Right cardiac atrium (tissue), 5 donors: ENCODE measurements at regions not wholly inside any gene's neighbourhood (a gene's known extent, or its start where the extent isn't known, plus 50 kb on each side); places are given as distances from the start of the nearest gene placed in this dataset.

Experiments used
- ATAC-seq, 2 donors: fragments of 200-7000 bp; cut with Tn5 transposase; one replicate each; pipeline versions ENCODE4 v1.8.0 to v1.9.1; 2020; ENCODE audit warnings: moderate library complexity in 2 of 2, mild to moderate bottlenecking in 1 of 2
- DNase-seq, 3 donors: peaks; one replicate each; pipeline ENCODE4 v3.0.0-alpha.2; 2020
- H3K27ac ChIP-seq: one replicate; pipeline ENCODE4 v1.5.1; 2013; ENCODE audit warnings: mild to moderate bottlenecking, low read length, control low read depth, moderate library complexity
- H3K27me3 ChIP-seq: one replicate; pipeline ENCODE4 v1.6.1; 2013; ENCODE audit not compliant: control insufficient read depth, insufficient read depth
- H3K4me1 ChIP-seq: one replicate; pipeline ENCODE4 v1.6.1; 2013; ENCODE audit warnings: low read length; ENCODE audit not compliant: control insufficient read depth, insufficient read depth
- H3K4me3 ChIP-seq: one replicate; pipeline ENCODE4 v1.5.1; 2013; ENCODE audit warnings: low read length, control low read depth
- H3K9me3 ChIP-seq: one replicate; pipeline ENCODE4 v1.6.1; 2013; ENCODE audit warnings: low read length; ENCODE audit not compliant: control insufficient read depth
- WGBS: extraction: QIAGEN DNeasy Blood & Tissue Kit; methylation state at CpG from one replicate; pipeline ENCODE4 v1.1.7; 2013; 5-methylcytosine and 5-hydroxymethylcytosine counted together
- intact Hi-C, 4 donors: fragments of 100-400 bp; cut with DNase I; formaldehyde crosslinking; loops; one replicate each; pipeline versions ENCODE4 v1.11.0 to v1.14.0; 2022 to 2023
- donor health status: healthy with polysubstance abuse.
- donor health status: DM: no; HTN: yes; CAD: no.
- donor health status: DM: no; HTN: no; CAD: no.
- donor health status: DM: no; HTN: yes; CAD: no; lungs with severe emphysema.
- donor health status: DM: yes; HTN: yes; CAD: no.

DNA sequence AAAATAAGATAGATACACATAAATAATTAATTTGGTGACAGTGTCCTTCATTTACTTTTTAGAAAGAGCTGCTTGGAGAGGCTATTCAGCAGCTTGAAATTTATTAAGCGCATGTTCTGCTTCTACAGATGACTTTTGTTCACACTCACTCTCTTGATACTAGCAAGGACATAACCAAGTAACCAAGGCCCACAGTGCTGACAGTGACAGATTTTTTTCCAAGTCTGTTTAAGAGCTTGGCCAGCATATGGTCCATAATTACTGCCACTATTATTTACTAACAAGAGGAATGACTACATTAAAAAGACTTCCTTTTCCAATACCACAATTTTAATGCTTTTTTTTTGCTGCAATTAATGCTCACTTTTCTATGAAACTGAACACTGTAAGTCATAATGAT, 673.7 kb upstream of the MIR17HG start:
- Histone ChIP-seq H3K27ac (no peak overlapping the region), H3K4me3 (no peak overlapping the region), H3K4me1 (no peaks in the 10 kb centered on the region), H3K27me3 (no peaks in the 10 kb centered on the region), H3K9me3 (no peaks in the 10 kb centered on the region)
- intact Hi-C loops, result no loop called here
- WGBS, result 69% methylated on average over 1 of the region's 1 CpG
- no peak for DNase-seq
- ATAC-seq, result no peak

DNA sequence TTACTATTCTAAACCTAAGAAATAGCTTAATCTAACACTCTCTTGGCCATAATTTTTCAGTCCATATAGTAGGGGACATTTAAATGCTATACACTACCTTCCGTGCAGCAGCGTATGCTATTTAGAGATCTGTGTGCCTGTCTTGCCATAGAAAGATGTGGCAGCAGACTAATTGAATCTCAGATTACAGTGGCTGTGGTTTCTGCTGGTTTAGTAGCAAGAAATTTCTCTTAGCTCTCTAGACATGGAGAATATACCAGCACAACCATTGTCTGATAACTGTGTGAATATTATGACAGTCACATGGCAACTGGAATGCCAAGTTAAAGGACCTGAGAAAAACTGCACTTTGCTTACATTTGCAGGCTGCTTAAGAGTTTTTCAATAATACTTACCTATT, 672.4 kb upstream of the MIR17HG start:
- ATAC-seq (no peak), DNase-seq (no peak)
- Histone ChIP-seq H3K4me3 (no peak overlapping the region), H3K27me3 (no peaks in the 10 kb centered on the region), H3K9me3 (no peaks in the 10 kb centered on the region), H3K4me1 (no peaks in the 10 kb centered on the region), H3K27ac (no peak overlapping the region)
- intact Hi-C loops, result no loop called here
- WGBS, result 66% methylated on average over 2 of the region's 2 CpGs

GRCh38 chr13:90680826-90681225, 666.7 kb upstream of the MIR17HG start:
- no peak overlapping the region for H3K4me3 ChIP-seq
- WGBS, result 62% methylated on average over 3 of the region's 3 CpGs
- no peak for ATAC-seq

GRCh38 chr13:90683711-90684131, 663.8 kb upstream of the MIR17HG start:
- no peaks in the 10 kb centered on the region for H3K9me3 ChIP-seq
- no peak overlapping the region for H3K4me3 ChIP-seq
- no peak overlapping the region for H3K27ac ChIP-seq
- DNase-seq, result no peak
- H3K4me1 ChIP-seq, result no peaks in the 10 kb centered on the region
- WGBS, result 55% methylated on average over 6 of the region's 6 CpGs
- H3K27me3 ChIP-seq, result no peaks in the 10 kb centered on the region
- ATAC-seq, result no peak
- intact Hi-C loops, result no loop called here

More at GRCh38 chr13:90680826-90681225, 666.7 kb upstream of the MIR17HG start:
- H3K9me3 ChIP-seq, result no peaks in the 10 kb centered on the region
- no peak for DNase-seq
- no peaks in the 10 kb centered on the region for H3K27me3 ChIP-seq
- H3K27ac ChIP-seq, result no peak overlapping the region
- H3K4me1 ChIP-seq, result no peaks in the 10 kb centered on the region
- intact Hi-C loops, result no loop called here

- Histone ChIP-seq H3K4me1 (no peaks in the 10 kb centered on the region), H3K27ac (no peak overlapping the region), H3K27me3 (no peaks in the 10 kb centered on the region), H3K4me3 (no peak overlapping the region), H3K9me3 (no peaks in the 10 kb centered on the region)
- peak in 1 of 3 donors; percentile 42 for DNase-seq
- 65% methylated on average over 3 of the region's 3 CpGs for WGBS
- peak in 1 of 2 donors; percentile 47 for ATAC-seq
- intact Hi-C loops, result no loop called here
These were observed 661.0 kb upstream of the MIR17HG start for GRCh38 chr13:90686442-90686841.

GRCh38 chr13:90689111-90689510, 658.4 kb upstream of the MIR17HG start:
- 91% methylated on average over 3 of the region's 3 CpGs for WGBS
- Histone ChIP-seq H3K4me3 (no peak overlapping the region), H3K27ac (no peak overlapping the region), H3K27me3 (no peaks in the 10 kb centered on the region), H3K4me1 (no peaks in the 10 kb centered on the region), H3K9me3 (no peaks in the 10 kb centered on the region)
- ATAC-seq (no peak), DNase-seq (no peak)
- intact Hi-C loops, result no loop called here

DNA sequence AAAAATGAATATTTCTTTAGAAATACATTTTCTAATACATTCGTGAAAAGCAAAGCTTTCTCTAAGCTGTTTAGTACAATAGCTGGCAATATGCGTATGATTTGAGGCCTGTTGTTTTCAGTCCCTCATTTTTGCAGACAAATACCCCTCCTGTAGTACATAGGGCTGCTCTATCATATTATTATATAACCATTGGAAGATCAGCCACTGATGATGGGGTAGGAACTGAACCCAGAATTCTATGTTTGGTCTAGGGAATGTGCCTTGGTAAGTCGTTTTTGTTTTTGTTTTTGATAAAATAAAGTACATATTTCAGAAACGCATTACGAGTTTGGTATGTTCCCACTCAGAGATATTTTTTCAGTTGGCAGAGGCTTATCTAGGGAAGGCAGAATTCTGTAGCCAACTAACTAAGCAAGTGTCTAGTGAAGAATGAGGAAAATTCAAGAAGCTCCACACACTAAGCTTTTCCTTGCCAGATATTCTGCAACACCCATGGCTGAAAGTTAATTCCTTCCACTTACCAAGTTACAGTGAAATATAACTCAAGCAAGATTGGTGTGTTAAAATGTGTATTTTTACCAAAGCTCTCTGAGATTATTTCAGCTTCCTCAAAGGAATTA, 656.9 kb upstream of the MIR17HG start:
- DNase-seq (peak in 1 of 3 donors; percentile 18), ATAC-seq (peak; percentile 77 to 95)
- intact Hi-C loops, result no loop called here
- Histone ChIP-seq H3K4me1 (no peaks in the 10 kb centered on the region), H3K4me3 (no peak overlapping the region), H3K9me3 (no peaks in the 10 kb centered on the region), H3K27me3 (no peaks in the 10 kb centered on the region), H3K27ac (no peak overlapping the region)
- WGBS, result 41% methylated on average over 5 of the region's 5 CpGs

DNA sequence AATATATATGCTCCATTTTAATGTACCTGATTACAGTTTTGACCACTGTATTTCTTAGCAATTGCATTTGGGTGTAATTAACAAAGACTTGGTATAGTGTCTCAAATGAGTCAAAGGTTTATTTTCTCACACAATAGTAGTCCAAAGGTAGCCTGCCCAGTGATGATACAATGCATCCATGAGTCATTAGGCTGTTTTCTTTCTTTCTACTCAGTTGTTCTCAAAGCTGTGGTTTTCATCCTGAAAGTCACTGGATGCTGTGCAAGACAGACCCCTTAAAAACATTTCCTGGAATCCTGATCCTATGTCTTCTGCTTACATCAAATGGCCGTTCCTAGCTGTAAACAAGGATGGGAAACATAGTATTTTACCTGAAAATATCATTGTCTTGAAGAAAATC, 651.2 kb upstream of the MIR17HG start:
- no peaks in the 10 kb centered on the region for H3K27me3 ChIP-seq
- H3K4me3 ChIP-seq, result no peak overlapping the region
- intact Hi-C loops, result no loop called here
- no peak for ATAC-seq
- no peaks in the 10 kb centered on the region for H3K4me1 ChIP-seq
- H3K27ac ChIP-seq, result no peak overlapping the region
- WGBS, result 79% methylated on average over 1 of the region's 1 CpG
- DNase-seq, result no peak
- no peaks in the 10 kb centered on the region for H3K9me3 ChIP-seq

- DNase-seq, result no peak
- intact Hi-C loops, result no loop called here
- H3K27ac ChIP-seq, result no peak overlapping the region
- ATAC-seq, result no peak
- H3K27me3 ChIP-seq, result no peaks in the 10 kb centered on the region
- H3K9me3 ChIP-seq, result no peaks in the 10 kb centered on the region
- H3K4me3 ChIP-seq, result no peak overlapping the region
- WGBS, result 83% methylated on average over 5 of the region's 5 CpGs
- H3K4me1 ChIP-seq, result no peaks in the 10 kb centered on the region
These were observed 650.8 kb upstream of the MIR17HG start for GRCh38 chr13:90696656-90697055.

GRCh38 chr13:90700340-90700739, 647.1 kb upstream of the MIR17HG start:
- intact Hi-C loops, result no loop called here
- no peaks in the 10 kb centered on the region for H3K4me1 ChIP-seq
- H3K4me3 ChIP-seq, result no peak overlapping the region
- H3K27ac ChIP-seq, result no peak overlapping the region
- ATAC-seq (no peak), DNase-seq (no peak)
- no peaks in the 10 kb centered on the region for H3K27me3 ChIP-seq
- no peaks in the 10 kb centered on the region for H3K9me3 ChIP-seq
- WGBS, result 93% methylated on average over 1 of the region's 1 CpG

DNA sequence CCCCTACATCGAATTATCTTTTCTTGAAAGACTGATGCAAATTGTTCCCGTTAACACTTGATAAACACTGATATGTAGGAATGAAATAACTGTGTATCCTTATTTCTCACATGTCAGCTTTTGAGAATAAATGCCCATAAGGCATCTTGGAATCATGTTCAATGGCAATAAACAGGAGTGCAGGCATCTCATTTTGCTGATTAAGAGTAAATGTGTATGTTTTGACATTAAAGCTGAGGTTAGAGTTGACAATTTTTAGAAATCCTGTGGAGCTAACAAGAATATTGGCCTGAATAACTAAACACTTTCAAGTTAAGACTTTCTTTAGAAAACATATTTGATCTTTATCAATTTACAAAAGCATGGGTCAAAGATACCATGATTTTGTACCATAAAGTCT, 646.2 kb upstream of the MIR17HG start:
- WGBS, result 71% methylated on average over 2 of the region's 2 CpGs

DNA sequence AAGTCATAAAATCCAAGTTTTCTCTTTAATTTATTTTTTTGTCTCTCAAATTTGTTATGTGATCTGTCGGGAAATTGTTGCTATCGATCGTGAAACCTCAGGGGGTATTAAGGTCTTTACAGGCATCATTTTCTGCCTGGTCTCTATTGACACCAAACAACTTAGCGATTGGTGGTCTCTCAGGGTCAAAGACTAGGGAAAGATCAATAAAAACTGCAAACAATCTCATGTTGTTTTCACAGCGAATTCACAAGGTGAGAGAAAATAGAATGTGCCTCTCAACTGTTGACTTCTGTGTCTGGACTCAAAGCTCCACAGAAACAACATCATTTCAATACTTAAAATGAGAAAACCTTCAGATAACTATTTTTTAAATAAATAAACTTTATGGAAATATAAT, 645.4 kb upstream of the MIR17HG start:
- Histone ChIP-seq H3K27ac (no peak overlapping the region), H3K4me3 (no peak overlapping the region), H3K4me1 (no peaks in the 10 kb centered on the region), H3K27me3 (no peaks in the 10 kb centered on the region), H3K9me3 (no peaks in the 10 kb centered on the region)
- 83% methylated on average over 5 of the region's 5 CpGs for WGBS
- ATAC-seq, result no peak
- intact Hi-C loops, result no loop called here
- no peak for DNase-seq

More for the DNA sequence above, 646.2 kb upstream of the MIR17HG start:
- no peak overlapping the region for H3K27ac ChIP-seq
- DNase-seq, result no peak
- ATAC-seq, result no peak
- no peak overlapping the region for H3K4me3 ChIP-seq
- H3K9me3 ChIP-seq, result no peaks in the 10 kb centered on the region
- no peaks in the 10 kb centered on the region for H3K4me1 ChIP-seq
- H3K27me3 ChIP-seq, result no peaks in the 10 kb centered on the region
- intact Hi-C loops, result no loop called here
